Activated T-helper 17 cell treated with anti-CD3 and anti-CD28 coated beads, Interleukin-2, amount 50 U/mL, for 72 hours (primary cell): ENCODE measurements at regions not wholly inside any gene's neighbourhood (a gene's known extent, or its start where the extent isn't known, plus 50 kb on each side); places are given as distances from the start of the nearest gene placed in this dataset.

Experiments used
- ATAC-seq: fragments of 150-1000 bp; cut with Tn5 transposase; replicated peaks from 2 replicates; pipeline ENCODE4 v1.10.0; 2021; ENCODE audit warnings: mild to moderate bottlenecking, moderate library complexity
- H3K27ac Mint-ChIP-seq: one replicate; pipeline ENCODE4 v1.8.0; 2022; ENCODE audit warnings: mixed read lengths
- H3K27me3 Mint-ChIP-seq: one replicate; pipeline ENCODE4 v1.8.0; 2022; ENCODE audit warnings: mixed read lengths
- H3K36me3 Mint-ChIP-seq: one replicate; pipeline ENCODE4 v1.8.0; 2022; ENCODE audit warnings: low read depth, mild to moderate bottlenecking, mixed read lengths
- H3K4me1 Mint-ChIP-seq: one replicate; pipeline ENCODE4 v1.8.0; 2022; ENCODE audit warnings: mixed read lengths
- H3K4me3 Mint-ChIP-seq: one replicate; pipeline ENCODE4 v1.8.0; 2022; ENCODE audit warnings: mild to moderate bottlenecking, mixed read lengths
- H3K9me3 Mint-ChIP-seq: one replicate; pipeline ENCODE4 v1.8.0; 2022; ENCODE audit warnings: mixed read lengths

- no peak overlapping the region for H3K27ac Mint-ChIP-seq
- no peak for ATAC-seq
- H3K4me1 Mint-ChIP-seq: peaks cover 12% of the 10 kb centered on the region
- H3K9me3 Mint-ChIP-seq: no peaks in the 10 kb centered on the region
- H3K27me3 Mint-ChIP-seq: no peaks in the 10 kb centered on the region
- H3K4me3 Mint-ChIP-seq: no peak overlapping the region
- no peaks in the 10 kb centered on the region for H3K36me3 Mint-ChIP-seq
Measured at GRCh38 chr2:181367411-181367810, 89.8 kb upstream of the ITGA4 start.

- Mint-ChIP-seq H3K27me3 (no peaks in the 10 kb centered on the region), H3K36me3 (no peaks in the 10 kb centered on the region), H3K27ac (no peak overlapping the region), H3K4me3 (no peak overlapping the region), H3K4me1 (peaks cover 18% of the 10 kb centered on the region), H3K9me3 (no peaks in the 10 kb centered on the region)
- ATAC-seq: no peak
Measured at GRCh38 chr2:181367906-181368435, 89.2 kb upstream of the ITGA4 start.

GRCh38 chr2:181370126-181370525 lies 87.1 kb upstream of the ITGA4 start:
- no peaks in the 10 kb centered on the region for H3K27me3 Mint-ChIP-seq
- H3K4me1 Mint-ChIP-seq: peaks cover 21% of the 10 kb centered on the region
- no peak for ATAC-seq
- H3K27ac Mint-ChIP-seq: no peak overlapping the region
- H3K36me3 Mint-ChIP-seq: no peaks in the 10 kb centered on the region
- no peak overlapping the region for H3K4me3 Mint-ChIP-seq
- H3K9me3 Mint-ChIP-seq: no peaks in the 10 kb centered on the region

DNA sequence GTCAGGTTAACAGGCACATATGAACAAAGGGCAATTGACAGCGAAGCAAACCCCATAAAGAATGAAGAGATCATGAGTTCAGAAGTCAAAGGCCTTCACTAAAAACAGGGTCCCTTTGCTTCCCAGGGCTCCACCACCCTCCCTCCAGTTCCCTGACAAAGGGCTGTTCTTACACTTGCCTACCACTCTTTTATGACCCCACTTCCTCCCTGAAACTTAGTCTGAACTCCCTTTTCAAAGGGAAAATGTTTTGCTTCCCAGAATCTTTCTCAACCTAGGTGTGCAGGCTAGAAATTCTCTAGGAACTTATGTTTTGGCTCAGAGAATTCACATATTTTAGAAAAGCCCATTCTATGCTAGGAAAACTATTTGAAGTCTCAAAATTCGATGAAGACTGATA lies 86.0 kb upstream of the ITGA4 start:
- no peak for ATAC-seq
- H3K36me3 Mint-ChIP-seq: no peaks in the 10 kb centered on the region
- no peaks in the 10 kb centered on the region for H3K9me3 Mint-ChIP-seq
- H3K4me3 Mint-ChIP-seq: no peak overlapping the region
- no peak overlapping the region for H3K27ac Mint-ChIP-seq
- H3K4me1 Mint-ChIP-seq: peaks cover 21% of the 10 kb centered on the region
- H3K27me3 Mint-ChIP-seq: no peaks in the 10 kb centered on the region

DNA sequence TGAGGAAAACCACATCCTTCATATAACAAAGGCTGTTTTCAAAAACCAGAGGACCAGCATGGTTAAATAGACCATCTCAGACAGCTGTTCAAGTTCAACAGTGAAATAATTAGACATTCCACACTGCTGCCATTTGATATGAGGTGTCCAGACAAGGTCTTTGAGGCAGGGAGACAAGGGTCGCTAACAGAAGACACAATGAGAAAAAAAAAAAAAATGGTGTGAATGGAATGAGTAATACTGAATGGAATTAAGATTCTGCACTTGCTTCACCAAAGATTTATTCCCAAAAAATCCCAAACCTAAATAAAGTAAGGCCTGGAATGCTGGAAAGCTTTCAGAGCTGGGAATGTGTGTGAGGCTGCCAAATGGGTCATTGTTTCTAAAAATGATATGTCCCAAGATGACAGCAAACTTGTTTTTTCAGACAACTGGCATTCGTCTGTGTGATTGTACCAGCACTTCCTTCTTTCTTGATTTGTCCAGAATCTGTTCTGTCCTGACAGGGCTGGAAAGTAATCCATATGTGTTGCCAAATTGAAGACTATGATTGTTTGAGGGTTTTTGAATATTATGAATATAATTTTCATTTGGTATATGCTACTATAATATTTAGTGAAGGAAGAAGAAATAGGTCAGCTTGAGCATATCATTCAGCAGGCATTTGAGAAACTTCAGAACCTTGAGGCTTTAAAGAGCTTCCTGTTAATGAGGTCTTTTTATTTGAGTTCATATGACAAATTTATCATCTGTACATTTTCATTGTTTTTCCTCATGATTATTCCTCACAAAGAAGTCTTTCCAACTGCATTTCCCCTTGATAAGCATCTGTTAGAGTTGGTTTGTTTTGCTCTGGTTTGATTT lies 85.2 kb upstream of the ITGA4 start:
- Mint-ChIP-seq H3K4me1 (peaks cover 21% of the 10 kb centered on the region), H3K27me3 (no peaks in the 10 kb centered on the region), H3K27ac (peak overlapping the region; percentile 8), H3K4me3 (peak overlapping the region; percentile 9), H3K36me3 (no peaks in the 10 kb centered on the region), H3K9me3 (no peaks in the 10 kb centered on the region)
- no peak for ATAC-seq

DNA sequence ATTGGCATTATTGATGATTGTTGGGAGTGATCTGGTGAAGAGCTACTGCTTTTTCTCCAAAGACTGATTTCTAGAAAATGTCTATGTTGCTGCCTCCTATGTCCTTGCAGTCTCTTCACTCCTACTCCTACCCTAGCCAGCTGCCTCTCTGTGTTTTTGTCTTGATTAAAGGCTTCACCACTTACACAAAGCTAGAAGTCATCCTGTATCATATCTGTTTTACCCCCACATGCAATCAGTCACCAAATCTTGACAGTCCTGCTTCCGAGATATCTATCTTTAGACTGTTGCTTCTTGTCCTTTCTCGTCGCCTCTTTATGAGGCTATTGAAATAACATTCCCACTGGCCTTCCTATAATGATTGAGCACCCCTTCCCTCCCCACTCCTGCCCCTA lies 84.5 kb upstream of the ITGA4 start:
- Mint-ChIP-seq H3K27ac (peak overlapping the region; percentile 8), H3K4me3 (peak overlapping the region; percentile 9), H3K36me3 (no peaks in the 10 kb centered on the region), H3K9me3 (no peaks in the 10 kb centered on the region), H3K27me3 (no peaks in the 10 kb centered on the region), H3K4me1 (peaks cover 21% of the 10 kb centered on the region)
- ATAC-seq: no peak

GRCh38 chr2:181374781-181375675 lies 82.2 kb upstream of the ITGA4 start:
- H3K9me3 Mint-ChIP-seq: no peaks in the 10 kb centered on the region
- H3K36me3 Mint-ChIP-seq: no peaks in the 10 kb centered on the region
- no peaks in the 10 kb centered on the region for H3K27me3 Mint-ChIP-seq
- peaks cover 21% of the 10 kb centered on the region for H3K4me1 Mint-ChIP-seq
- H3K4me3 Mint-ChIP-seq: no peak overlapping the region
- ATAC-seq: no peak
- no peak overlapping the region for H3K27ac Mint-ChIP-seq

DNA sequence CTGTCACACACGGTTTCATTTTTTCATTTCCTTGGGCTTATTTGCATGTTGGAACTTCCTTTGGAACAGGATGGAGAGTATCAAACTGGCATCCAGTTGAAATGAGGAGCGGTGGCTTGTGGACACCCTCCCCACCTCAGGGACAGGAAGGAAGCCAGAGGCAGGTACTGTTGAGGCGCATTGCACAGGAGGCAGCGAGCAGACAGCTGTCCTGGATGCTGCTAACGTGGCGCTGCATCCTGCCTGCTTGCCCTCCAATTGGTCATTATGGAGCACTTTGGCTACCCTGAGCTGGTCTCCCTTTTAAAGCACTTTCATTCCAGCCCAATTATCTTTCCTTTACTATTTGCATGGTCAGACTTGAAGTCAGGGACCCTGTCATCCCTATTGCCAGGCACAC lies 80.7 kb upstream of the ITGA4 start:
- no peak overlapping the region for H3K27ac Mint-ChIP-seq
- ATAC-seq: no peak
- peaks cover 16% of the 10 kb centered on the region for H3K4me1 Mint-ChIP-seq
- no peak overlapping the region for H3K4me3 Mint-ChIP-seq
- no peaks in the 10 kb centered on the region for H3K9me3 Mint-ChIP-seq
- no peaks in the 10 kb centered on the region for H3K27me3 Mint-ChIP-seq
- no peaks in the 10 kb centered on the region for H3K36me3 Mint-ChIP-seq

- H3K36me3 Mint-ChIP-seq: no peaks in the 10 kb centered on the region
- H3K4me1 Mint-ChIP-seq: peaks cover 11% of the 10 kb centered on the region
- H3K27me3 Mint-ChIP-seq: no peaks in the 10 kb centered on the region
- no peaks in the 10 kb centered on the region for H3K9me3 Mint-ChIP-seq
- no peak overlapping the region for H3K4me3 Mint-ChIP-seq
- no peak for ATAC-seq
- H3K27ac Mint-ChIP-seq: no peak overlapping the region
Measured at GRCh38 chr2:181376999-181377398, 80.2 kb upstream of the ITGA4 start.

DNA sequence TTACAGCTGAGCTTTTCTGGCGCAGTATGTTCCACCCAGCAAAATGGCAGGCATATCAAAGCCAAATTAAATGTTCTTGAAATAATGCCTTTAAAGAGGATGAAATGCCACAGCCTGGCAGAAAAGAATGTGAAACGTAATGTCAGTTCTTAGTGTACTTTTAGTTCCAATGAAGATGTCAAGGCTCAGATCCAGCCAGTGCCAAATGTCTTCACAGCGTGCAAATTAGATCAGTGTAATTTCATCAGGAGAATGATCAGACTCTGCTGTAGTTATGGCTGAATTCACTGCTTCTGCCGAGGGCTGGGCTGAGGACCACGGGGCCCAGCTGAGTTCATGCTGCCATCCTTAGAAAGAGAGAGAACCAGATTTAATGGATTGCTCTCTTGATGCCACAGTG lies 78.7 kb upstream of the ITGA4 start:
- no peak overlapping the region for H3K27ac Mint-ChIP-seq
- no peaks in the 10 kb centered on the region for H3K27me3 Mint-ChIP-seq
- no peaks in the 10 kb centered on the region for H3K4me1 Mint-ChIP-seq
- H3K36me3 Mint-ChIP-seq: no peaks in the 10 kb centered on the region
- H3K9me3 Mint-ChIP-seq: no peaks in the 10 kb centered on the region
- no peak for ATAC-seq
- H3K4me3 Mint-ChIP-seq: no peak overlapping the region

- Mint-ChIP-seq H3K36me3 (no peaks in the 10 kb centered on the region), H3K27ac (no peak overlapping the region), H3K27me3 (no peaks in the 10 kb centered on the region), H3K4me3 (no peak overlapping the region), H3K4me1 (no peaks in the 10 kb centered on the region), H3K9me3 (no peaks in the 10 kb centered on the region)
- no peak for ATAC-seq
Measured at GRCh38 chr2:181380581-181380980, 76.6 kb upstream of the ITGA4 start.

DNA sequence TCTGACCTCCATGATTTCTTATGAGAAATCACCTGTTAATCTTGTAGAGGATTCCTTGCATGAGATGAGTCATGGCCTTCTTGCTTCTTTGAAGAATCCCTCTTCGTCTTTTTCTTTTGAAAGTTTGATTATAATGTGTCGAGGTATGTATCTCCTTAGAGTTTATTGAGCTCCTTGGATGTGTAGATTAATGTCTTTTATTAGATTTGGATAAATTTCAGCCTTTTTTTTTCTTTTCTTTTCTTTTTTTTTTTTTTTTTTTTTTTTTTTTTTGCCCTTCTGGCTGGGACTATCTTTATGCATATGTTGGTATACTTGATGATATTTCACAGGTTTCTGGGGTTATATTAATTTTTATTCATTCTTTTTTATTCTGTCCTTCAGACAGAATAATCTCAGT lies 72.3 kb upstream of the ITGA4 start:
- no peak for ATAC-seq
- no peak overlapping the region for H3K27ac Mint-ChIP-seq
- no peaks in the 10 kb centered on the region for H3K9me3 Mint-ChIP-seq
- no peaks in the 10 kb centered on the region for H3K4me1 Mint-ChIP-seq
- no peak overlapping the region for H3K4me3 Mint-ChIP-seq
- no peaks in the 10 kb centered on the region for H3K27me3 Mint-ChIP-seq
- no peaks in the 10 kb centered on the region for H3K36me3 Mint-ChIP-seq

- Mint-ChIP-seq H3K27me3 (no peaks in the 10 kb centered on the region), H3K27ac (no peak overlapping the region), H3K9me3 (peaks cover 3% of the 10 kb centered on the region), H3K36me3 (no peaks in the 10 kb centered on the region), H3K4me1 (peaks cover 5% of the 10 kb centered on the region), H3K4me3 (no peak overlapping the region)
- no peak for ATAC-seq
Measured at GRCh38 chr2:181389524-181389923, 67.7 kb upstream of the ITGA4 start.

DNA sequence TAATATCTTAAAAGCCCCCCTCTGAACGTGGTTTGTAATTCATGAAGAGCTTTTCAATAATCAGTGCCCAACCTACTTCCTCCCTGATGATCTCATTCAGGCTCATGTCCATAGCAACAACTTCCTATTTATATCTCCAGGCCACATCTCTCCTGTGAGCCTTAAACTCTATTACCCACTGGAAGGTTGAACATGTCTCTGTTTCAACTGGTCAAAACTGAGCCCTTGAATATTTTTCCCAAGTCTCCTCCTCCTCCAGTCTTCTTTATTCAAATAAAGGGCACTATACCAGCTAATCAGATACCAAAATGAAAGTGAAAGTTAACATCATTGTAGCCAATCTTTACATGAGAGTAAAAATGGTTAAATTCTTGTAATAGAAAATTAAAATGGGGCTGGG lies 63.7 kb upstream of the ITGA4 start:
- H3K4me1 Mint-ChIP-seq: peaks cover 12% of the 10 kb centered on the region
- peak; percentile 61 for ATAC-seq

More for the DNA sequence above, 63.7 kb upstream of the ITGA4 start:
- peak overlapping the region; percentile 75 for H3K4me3 Mint-ChIP-seq
- H3K36me3 Mint-ChIP-seq: no peaks in the 10 kb centered on the region
- H3K9me3 Mint-ChIP-seq: peaks cover 3% of the 10 kb centered on the region
- H3K27me3 Mint-ChIP-seq: no peaks in the 10 kb centered on the region
- H3K27ac Mint-ChIP-seq: peak overlapping the region; percentile 93
